ENCODE measurements at regions not wholly inside any gene's neighbourhood (a gene's known extent, or its start where the extent isn't known, plus 50 kb on each side); places are given as distances from the start of the nearest gene placed in this dataset.

- no peak for DNase-seq (ENCODE audit: low read depth, low spot score)
- TF ChIP-seq, protein P1, sequence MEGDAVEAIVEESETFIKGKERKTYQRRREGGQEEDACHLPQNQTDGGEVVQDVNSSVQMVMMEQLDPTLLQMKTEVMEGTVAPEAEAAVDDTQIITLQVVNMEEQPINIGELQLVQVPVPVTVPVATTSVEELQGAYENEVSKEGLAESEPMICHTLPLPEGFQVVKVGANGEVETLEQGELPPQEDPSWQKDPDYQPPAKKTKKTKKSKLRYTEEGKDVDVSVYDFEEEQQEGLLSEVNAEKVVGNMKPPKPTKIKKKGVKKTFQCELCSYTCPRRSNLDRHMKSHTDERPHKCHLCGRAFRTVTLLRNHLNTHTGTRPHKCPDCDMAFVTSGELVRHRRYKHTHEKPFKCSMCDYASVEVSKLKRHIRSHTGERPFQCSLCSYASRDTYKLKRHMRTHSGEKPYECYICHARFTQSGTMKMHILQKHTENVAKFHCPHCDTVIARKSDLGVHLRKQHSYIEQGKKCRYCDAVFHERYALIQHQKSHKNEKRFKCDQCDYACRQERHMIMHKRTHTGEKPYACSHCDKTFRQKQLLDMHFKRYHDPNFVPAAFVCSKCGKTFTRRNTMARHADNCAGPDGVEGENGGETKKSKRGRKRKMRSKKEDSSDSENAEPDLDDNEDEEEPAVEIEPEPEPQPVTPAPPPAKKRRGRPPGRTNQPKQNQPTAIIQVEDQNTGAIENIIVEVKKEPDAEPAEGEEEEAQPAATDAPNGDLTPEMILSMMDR (IDR thresholded peaks at IDR 0.05; ENCODE audit: low read depth, low read length), result no peak
- H3K4me3 ChIP-seq (ENCODE audit: low read depth, low read length), result no peak overlapping the region
- in situ Hi-C loops (cut with HindIII; ENCODE audit: low sequenced_read_pairs), result no loop called here
Measured at GRCh38 chr13:106403280-106403679, 132.2 kb downstream of the EFNB2 start.

- in situ Hi-C loops (cut with HindIII; ENCODE audit: low sequenced_read_pairs), result no loop called here
- TF ChIP-seq, protein P1 (IDR thresholded peaks at IDR 0.05; ENCODE audit: low read depth, low read length), result no peak
- H3K4me3 ChIP-seq (ENCODE audit: low read depth, low read length), result no peak overlapping the region
- no peak for DNase-seq (ENCODE audit: low read depth, low spot score)
Measured at GRCh38 chr13:106402866-106403265, 132.6 kb downstream of the EFNB2 start.

DNA sequence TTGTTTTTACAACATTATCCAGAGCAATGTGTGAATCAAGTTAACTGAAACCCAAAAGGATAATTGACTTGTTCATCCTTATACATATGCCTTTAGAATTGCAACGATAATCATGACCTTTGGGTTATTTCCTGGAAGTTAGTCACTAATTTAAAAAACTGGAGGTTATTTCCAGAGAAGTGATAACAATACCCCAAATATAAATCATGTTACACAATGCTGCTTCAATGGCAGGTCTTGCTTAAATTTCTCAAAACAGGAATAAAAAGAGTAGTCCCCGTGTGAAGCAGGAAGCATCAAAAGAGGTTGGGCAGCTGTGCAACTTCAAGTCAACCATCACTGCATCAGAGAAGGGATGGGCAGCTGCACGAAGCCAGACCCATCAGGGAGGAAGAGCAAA, 134.4 kb downstream of the EFNB2 start:
- TF ChIP-seq, protein P1 (IDR thresholded peaks at IDR 0.05; ENCODE audit: low read depth, low read length), result no peak
- no peak overlapping the region for H3K4me3 ChIP-seq (ENCODE audit: low read depth, low read length)
- in situ Hi-C loops (cut with HindIII; ENCODE audit: low sequenced_read_pairs), result no loop called here
- DNase-seq (ENCODE audit: low read depth, low spot score), result no peak

DNA sequence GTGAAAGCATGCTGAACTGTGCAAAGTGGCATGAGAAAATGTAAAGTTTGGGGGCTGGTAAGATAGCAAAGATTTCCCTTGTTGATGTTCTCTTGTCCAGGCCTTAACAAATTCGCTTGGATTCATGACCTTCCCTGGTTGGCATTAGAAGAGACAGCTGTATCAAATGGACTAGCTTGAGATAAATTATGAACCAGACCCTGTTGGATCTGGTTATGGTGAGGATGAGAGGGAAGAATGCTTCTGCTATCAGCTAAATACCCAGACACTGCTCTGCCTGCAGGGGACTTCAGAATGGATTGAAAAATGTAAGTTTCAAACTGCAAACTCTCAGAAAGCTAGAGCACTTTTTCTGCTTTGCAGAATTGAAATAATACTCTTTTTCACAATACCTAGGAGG, 135.2 kb downstream of the EFNB2 start:
- DNase-seq (ENCODE audit: low read depth, low spot score), result no peak
- no peak overlapping the region for H3K4me3 ChIP-seq (ENCODE audit: low read depth, low read length)
- TF ChIP-seq, protein P1 (IDR thresholded peaks at IDR 0.05; ENCODE audit: low read depth, low read length), result no peak
- in situ Hi-C loops (cut with HindIII; ENCODE audit: low sequenced_read_pairs), result no loop called here

DNA sequence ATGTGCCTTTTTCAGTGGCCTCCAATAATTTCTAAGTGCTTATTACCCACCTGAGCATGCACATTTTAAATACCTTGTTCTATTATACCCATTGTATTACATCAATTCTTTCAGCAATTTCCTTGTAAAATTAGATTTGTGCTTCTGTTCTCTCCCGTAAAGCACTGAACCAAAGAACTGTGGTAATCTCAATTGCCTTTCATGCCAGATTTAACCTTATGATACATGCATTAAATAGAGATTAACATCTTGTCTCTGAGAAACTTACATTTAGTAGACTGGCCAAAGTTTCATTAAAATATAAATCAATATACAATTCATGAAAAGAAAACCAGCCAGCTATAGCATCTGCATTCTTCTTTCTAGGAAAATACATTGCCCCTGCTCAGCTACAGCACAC, 137.2 kb downstream of the EFNB2 start:
- no peak for DNase-seq (ENCODE audit: low read depth, low spot score)
- in situ Hi-C loops (cut with HindIII; ENCODE audit: low sequenced_read_pairs), result no loop called here
- TF ChIP-seq, protein P1 (IDR thresholded peaks at IDR 0.05; ENCODE audit: low read depth, low read length), result no peak
- no peak overlapping the region for H3K4me3 ChIP-seq (ENCODE audit: low read depth, low read length)

GRCh38 chr13:106393776-106394175, 141.7 kb downstream of the EFNB2 start:
- TF ChIP-seq, protein P1 (IDR thresholded peaks at IDR 0.05; ENCODE audit: low read depth, low read length), result no peak
- H3K4me3 ChIP-seq (ENCODE audit: low read depth, low read length), result no peak overlapping the region
- no peak for DNase-seq (ENCODE audit: low read depth, low spot score)
- in situ Hi-C loops (cut with HindIII; ENCODE audit: low sequenced_read_pairs), result no loop called here

DNA sequence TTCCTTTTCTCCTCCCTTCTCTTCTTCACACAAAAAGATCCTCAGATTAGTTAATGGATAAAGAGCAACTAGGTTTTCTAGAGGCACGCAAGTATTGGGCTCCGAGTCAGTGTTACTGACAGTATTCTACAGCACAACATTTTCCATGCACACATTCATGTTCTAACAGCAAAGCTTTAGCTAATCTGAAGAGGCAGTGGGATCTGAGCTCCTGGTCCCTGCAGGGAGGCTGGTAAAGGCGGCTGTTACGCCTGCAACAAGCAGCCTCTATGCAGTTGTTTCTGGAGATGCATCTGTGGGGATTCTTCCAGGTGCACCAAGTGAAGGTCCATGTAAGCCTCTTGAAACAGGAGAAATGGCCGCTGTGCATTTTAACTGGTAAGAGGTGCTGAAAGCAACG, 143.8 kb downstream of the EFNB2 start:
- no peak overlapping the region for H3K4me3 ChIP-seq (ENCODE audit: low read depth, low read length)
- in situ Hi-C loops (cut with HindIII; ENCODE audit: low sequenced_read_pairs), result no loop called here
- no peak for DNase-seq (ENCODE audit: low read depth, low spot score)
- TF ChIP-seq, protein P1 (IDR thresholded peaks at IDR 0.05; ENCODE audit: low read depth, low read length), result no peak

All from astrocyte of the spinal cord (primary cell).